NCI-H1930 (cell line): ENCODE measurements at regions not wholly inside any gene's neighbourhood (a gene's known extent, or its start where the extent isn't known, plus 50 kb on each side); places are given as distances from the start of the nearest gene placed in this dataset.
A peak's percentile ranks its signal among the peaks of the same experiment; 100 is the strongest.

Experiments
- DNase-seq, 2 experiments: peaks; one replicate each; lab custom pipeline; 2025; lab: John Stamatoyannopoulos, UW

- peak; percentile 11 to 52 for DNase-seq
Measured at GRCh38 chr2:104702031-104702850, 151.7 kb upstream of the POU3F3 start.

- DNase-seq, result no peak
Measured at GRCh38 chr2:104703669-104704068, 150.2 kb upstream of the POU3F3 start.

GRCh38 chr2:104704496-104705245, 149.2 kb upstream of the POU3F3 start:
- no peak for DNase-seq

GRCh38 chr2:104707056-104707455, 146.9 kb upstream of the POU3F3 start:
- no peak for DNase-seq

GRCh38 chr2:104708967-104709366, 144.9 kb upstream of the POU3F3 start:
- no peak for DNase-seq

GRCh38 chr2:104716061-104716460, 137.9 kb upstream of the POU3F3 start:
- no peak for DNase-seq

- DNase-seq, result peak in 1 of 2 experiments; percentile 11
Measured at GRCh38 chr2:104733226-104733943, 120.5 kb upstream of the POU3F3 start.

GRCh38 chr2:104734937-104735586, 118.9 kb upstream of the POU3F3 start:
- DNase-seq, result no peak

GRCh38 chr2:104736026-104736425, 117.9 kb upstream of the POU3F3 start:
- DNase-seq, result no peak

GRCh38 chr2:104741860-104742259, 112.1 kb upstream of the POU3F3 start:
- DNase-seq, result no peak

- DNase-seq, result no peak
Measured at GRCh38 chr2:104744537-104744936, 109.4 kb upstream of the POU3F3 start.

GRCh38 chr2:104745846-104746245, 108.1 kb upstream of the POU3F3 start:
- DNase-seq, result no peak

- DNase-seq, result no peak
Measured at GRCh38 chr2:104746299-104746698, 107.6 kb upstream of the POU3F3 start.

GRCh38 chr2:104746858-104747257, 107.1 kb upstream of the POU3F3 start:
- no peak for DNase-seq

- DNase-seq, result no peak
Measured at GRCh38 chr2:104749856-104750460, 104.0 kb upstream of the POU3F3 start.

- no peak for DNase-seq
Measured at GRCh38 chr2:104752504-104752903, 101.4 kb upstream of the POU3F3 start.

- DNase-seq, result no peak
Measured at GRCh38 chr2:104755026-104755878, 98.7 kb upstream of the POU3F3 start.

GRCh38 chr2:104756118-104756517, 97.8 kb upstream of the POU3F3 start:
- no peak for DNase-seq

GRCh38 chr2:104757056-104757455, 96.9 kb upstream of the POU3F3 start:
- no peak for DNase-seq

- no peak for DNase-seq
Measured at GRCh38 chr2:104758199-104758620, 95.7 kb upstream of the POU3F3 start.

GRCh38 chr2:104762031-104762430, 91.9 kb upstream of the POU3F3 start:
- DNase-seq, result no peak
